ENCODE measurements at regions not wholly inside any gene's neighbourhood (a gene's known extent, or its start where the extent isn't known, plus 50 kb on each side); places are given as distances from the start of the nearest gene placed in this dataset.

DNA sequence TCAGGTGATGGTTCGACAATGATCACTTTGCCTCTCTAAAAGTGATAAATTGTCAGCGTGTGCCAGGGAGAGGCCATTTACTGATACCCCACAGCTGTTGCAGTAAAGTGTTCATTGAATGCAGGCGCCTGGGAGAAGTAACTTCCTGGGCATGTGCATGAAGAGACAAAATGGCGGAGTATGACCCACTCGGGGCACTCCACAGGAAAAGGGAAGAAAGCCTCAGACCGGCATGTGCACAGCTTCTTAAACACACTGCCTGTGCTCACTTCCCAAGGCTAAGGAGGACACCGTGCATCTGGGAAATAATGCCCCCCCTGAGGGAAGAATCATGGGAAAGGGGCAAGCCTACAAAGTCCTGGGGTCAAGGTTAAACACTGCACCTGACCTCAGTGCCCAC lies 329.5 kb downstream of the ICE1 start:
- Histone ChIP-seq H3K36me3 (no peaks in the 10 kb centered on the region), H3K4me3 (no peak overlapping the region), H3K9me3 (peaks cover 0 to 2% (median 0%) of the 10 kb centered on the region in 12 donors), H3K4me1 (peaks cover 0 to 3% (median 0%) of the 10 kb centered on the region in 12 donors), H3K27ac (no peak overlapping the region), H3K27me3 (no peaks in the 10 kb centered on the region)
- intact Hi-C loops (cut with DNase I): no loop called here
- ATAC-seq: no peak
- TF ChIP-seq, protein P1, sequence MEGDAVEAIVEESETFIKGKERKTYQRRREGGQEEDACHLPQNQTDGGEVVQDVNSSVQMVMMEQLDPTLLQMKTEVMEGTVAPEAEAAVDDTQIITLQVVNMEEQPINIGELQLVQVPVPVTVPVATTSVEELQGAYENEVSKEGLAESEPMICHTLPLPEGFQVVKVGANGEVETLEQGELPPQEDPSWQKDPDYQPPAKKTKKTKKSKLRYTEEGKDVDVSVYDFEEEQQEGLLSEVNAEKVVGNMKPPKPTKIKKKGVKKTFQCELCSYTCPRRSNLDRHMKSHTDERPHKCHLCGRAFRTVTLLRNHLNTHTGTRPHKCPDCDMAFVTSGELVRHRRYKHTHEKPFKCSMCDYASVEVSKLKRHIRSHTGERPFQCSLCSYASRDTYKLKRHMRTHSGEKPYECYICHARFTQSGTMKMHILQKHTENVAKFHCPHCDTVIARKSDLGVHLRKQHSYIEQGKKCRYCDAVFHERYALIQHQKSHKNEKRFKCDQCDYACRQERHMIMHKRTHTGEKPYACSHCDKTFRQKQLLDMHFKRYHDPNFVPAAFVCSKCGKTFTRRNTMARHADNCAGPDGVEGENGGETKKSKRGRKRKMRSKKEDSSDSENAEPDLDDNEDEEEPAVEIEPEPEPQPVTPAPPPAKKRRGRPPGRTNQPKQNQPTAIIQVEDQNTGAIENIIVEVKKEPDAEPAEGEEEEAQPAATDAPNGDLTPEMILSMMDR (IDR thresholded peaks at IDR 0.05): no peak
- TF ChIP-seq POLR2A (IDR thresholded peaks at IDR 0.05): no peak
- WGBS, 4 donors: 60 to 73% (median 61%) methylated on average over 7 of the region's 7 CpGs
- DNase-seq: no peak

DNA sequence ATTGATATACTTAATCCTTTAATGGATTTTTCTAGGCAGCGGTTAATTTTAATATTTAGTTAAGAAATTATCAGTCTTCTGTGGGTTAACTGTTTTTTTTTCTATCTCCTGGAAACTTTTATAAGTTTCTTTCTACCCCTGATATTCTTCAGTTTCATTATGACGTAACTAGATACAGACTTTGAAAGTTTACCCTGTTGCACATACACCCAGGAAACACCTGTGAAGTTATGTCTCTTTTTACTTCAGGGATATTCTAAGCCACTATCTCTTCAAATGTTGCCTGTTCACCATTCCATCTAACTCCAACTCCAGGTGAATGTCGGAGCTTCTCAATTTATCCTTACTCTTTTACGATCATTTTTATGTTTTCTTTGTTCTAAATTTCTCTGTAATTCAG lies 329.0 kb downstream of the ICE1 start:
- 90 to 96% (median 92%) methylated on average over 4 of the region's 4 CpGs for WGBS, 4 donors
- Histone ChIP-seq H3K9me3 (peaks cover 0 to 7% (median 0%) of the 10 kb centered on the region in 12 donors), H3K27ac (no peak overlapping the region), H3K27me3 (no peaks in the 10 kb centered on the region), H3K4me3 (no peak overlapping the region), H3K36me3 (no peaks in the 10 kb centered on the region), H3K4me1 (peaks cover 0 to 3% (median 0%) of the 10 kb centered on the region in 12 donors)
- DNase-seq (no peak), ATAC-seq (no peak)
- intact Hi-C loops (cut with DNase I): no loop called here
- no peak for TF ChIP-seq POLR2A (IDR thresholded peaks at IDR 0.05)
- TF ChIP-seq, protein P1 (IDR thresholded peaks at IDR 0.05): no peak

DNA sequence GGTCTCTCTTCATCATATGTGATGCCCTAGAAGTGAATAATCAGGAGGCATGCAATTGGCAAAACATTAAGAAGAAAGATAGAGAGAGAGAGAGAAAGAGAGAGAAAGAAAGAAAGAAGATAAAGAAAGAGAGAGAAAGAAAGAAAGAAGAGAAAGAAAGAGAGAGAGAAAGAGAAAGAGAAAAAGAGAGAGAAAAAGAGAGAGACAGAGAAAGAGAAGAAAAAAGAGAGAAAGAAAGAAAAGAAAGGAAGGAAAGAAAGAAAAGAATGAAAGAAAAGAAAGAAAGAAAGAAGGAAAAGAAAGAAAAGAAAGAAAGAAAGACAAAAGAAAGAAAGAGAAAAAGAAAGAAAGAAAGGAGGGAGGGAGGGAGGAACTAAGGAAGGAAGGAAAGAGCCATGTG lies 318.9 kb downstream of the ICE1 start:
- TF ChIP-seq, protein P1 (IDR thresholded peaks at IDR 0.05): no peak
- no peak for TF ChIP-seq POLR2A (IDR thresholded peaks at IDR 0.05)
- Histone ChIP-seq H3K27me3 (no peaks in the 10 kb centered on the region), H3K4me3 (no peak overlapping the region), H3K4me1 (no peaks in the 10 kb centered on the region), H3K36me3 (no peaks in the 10 kb centered on the region), H3K9me3 (peaks cover 0 to 38% (median 22%) of the 10 kb centered on the region in 12 donors), H3K27ac (no peak overlapping the region)
- ATAC-seq: no peak
- no peak for DNase-seq
- intact Hi-C loops (cut with DNase I): no loop called here

DNA sequence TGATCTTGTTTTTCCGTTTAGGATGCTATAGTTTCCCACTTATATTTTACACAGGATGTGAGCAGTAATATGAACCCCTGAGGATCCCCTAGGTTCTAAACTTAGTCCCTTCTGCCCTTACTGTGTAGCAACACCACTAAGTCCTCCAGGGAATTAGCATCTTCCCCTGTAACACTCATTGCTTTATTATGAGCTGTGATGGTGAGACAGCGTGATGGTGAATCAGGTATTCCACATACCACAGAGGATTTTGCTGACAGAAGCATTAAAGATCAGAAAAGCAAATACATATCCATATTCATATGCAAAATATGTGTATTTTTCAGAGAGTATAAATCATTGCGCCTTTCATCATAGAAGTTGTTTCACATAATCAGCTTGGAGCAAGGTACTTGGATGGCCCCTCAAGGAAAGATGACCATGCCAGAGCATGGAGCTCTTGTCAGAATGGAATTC lies 317.0 kb downstream of the ICE1 start:
- DNase-seq: no peak
- intact Hi-C loops (cut with DNase I): no loop called here
- Histone ChIP-seq H3K4me1 (no peaks in the 10 kb centered on the region), H3K9me3 (peaks cover 0 to 23% (median 11%) of the 10 kb centered on the region in 12 donors), H3K4me3 (no peak overlapping the region), H3K27ac (no peak overlapping the region), H3K36me3 (no peaks in the 10 kb centered on the region), H3K27me3 (no peaks in the 10 kb centered on the region)
- 80 to 85% (median 82%) methylated on average over 3 of the region's 3 CpGs for WGBS, 4 donors
- ATAC-seq: no peak
- TF ChIP-seq, protein P1 (IDR thresholded peaks at IDR 0.05): no peak
- TF ChIP-seq POLR2A (IDR thresholded peaks at IDR 0.05): no peak

Measured in heart left ventricle (tissue), 16 donors.